Astrocyte (in vitro differentiated cells and primary cell): ENCODE measurements at regions not wholly inside any gene's neighbourhood (a gene's known extent, or its start where the extent isn't known, plus 50 kb on each side); places are given as distances from the start of the nearest gene placed in this dataset.

Experiments
- CTCF ChIP-seq: IDR thresholded peaks from 2 replicates; pipeline ENCODE4 v1.5.1; 2011; ENCODE audit warnings: low read depth, mild to moderate bottlenecking, inconsistent platforms, low read length, moderate library complexity; ENCODE audit not compliant: insufficient read depth
- EZH2 ChIP-seq: IDR thresholded peaks from 2 replicates; pipeline ENCODE4 v1.6.1; 2012; ENCODE audit warnings: mild to moderate bottlenecking, low read length, inconsistent platforms; ENCODE audit not compliant: insufficient read depth

GRCh38 chr2:226643030-226643945, 156.3 kb downstream of the IRS1 start:
- no peak for TF ChIP-seq EZH2
- no peak for TF ChIP-seq CTCF
